ENCODE measurements at regions not wholly inside any gene's neighbourhood (a gene's known extent, or its start where the extent isn't known, plus 50 kb on each side); places are given as distances from the start of the nearest gene placed in this dataset.
"Not testable (repeated sequence)": the region's sequence is repeated elsewhere in the genome, so short reads cannot be mapped to it uniquely, and the experiment has no call there.

GRCh38 chr22:22057617-22058378 is 75.2 kb upstream of the TOP3B start:
- Histone ChIP-seq H3K4me1 (peaks cover 10% of the 10 kb centered on the region), H3K27ac (no peak overlapping the region), H3K9me3 (no peaks in the 10 kb centered on the region), H3K4me3 (no peak overlapping the region), H3K36me3 (ENCODE audit: low read depth, missing control alignments) (no peaks in the 10 kb centered on the region), H3K27me3 (no peaks in the 10 kb centered on the region)
- intact Hi-C loops (cut with DNase I; ENCODE audit: low total_unique reads), result no loop called here
- no peak for DNase-seq
- TF ChIP-seq CTCF (IDR thresholded peaks at IDR 0.05) (no peak), POLR2A (IDR thresholded peaks at IDR 0.05) (no peak)
- WGBS, 2 donors, result 92 to 98% methylated on average over 3 to 4 of the region's 5 CpGs

DNA sequence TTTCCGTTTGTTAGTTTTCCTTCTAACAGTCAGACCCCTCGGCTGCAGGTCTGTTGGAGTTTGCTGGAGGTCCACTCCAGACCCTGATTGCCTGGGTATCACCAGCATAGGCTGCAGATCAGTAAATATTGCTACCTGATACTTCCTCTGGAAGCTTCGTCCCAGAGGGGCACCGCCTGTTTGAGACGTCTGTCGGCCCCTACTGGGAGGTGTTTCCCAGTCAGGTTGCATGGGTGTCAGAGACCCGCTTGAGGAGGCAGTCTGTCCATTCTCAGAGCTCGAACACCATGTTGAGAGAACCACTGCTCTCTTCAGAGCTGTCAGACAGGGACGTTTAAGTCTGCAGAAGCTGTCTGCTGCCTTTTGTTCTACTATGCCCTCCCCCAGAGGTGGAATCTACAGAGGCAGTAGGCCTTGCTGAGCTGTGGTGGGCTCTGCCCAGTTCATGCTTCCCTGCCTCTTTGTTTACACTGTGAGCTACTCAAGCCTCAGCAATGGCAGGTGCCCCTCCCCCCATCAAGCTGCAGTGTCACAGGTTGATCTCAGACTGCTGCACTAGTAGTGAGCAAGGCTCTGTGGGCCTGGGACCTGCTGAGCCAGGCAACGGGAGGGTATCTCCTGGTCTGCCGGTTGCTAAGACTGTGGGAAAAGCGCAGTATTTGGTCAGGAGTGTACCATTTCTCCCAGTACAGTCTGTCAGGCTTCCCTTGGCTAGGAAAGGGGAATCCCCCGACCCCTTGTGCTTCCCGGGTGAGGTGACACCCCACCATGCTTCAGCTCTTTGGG is 74.4 kb upstream of the TOP3B start:
- H3K27me3 ChIP-seq; intact Hi-C loops (cut with DNase I; ENCODE audit: low total_unique reads); H3K36me3 ChIP-seq (ENCODE audit: low read depth, missing control alignments); H3K4me3 ChIP-seq; H3K9me3 ChIP-seq; DNase-seq; H3K27ac ChIP-seq: not testable (repeated sequence)
- H3K4me1 ChIP-seq, result peaks cover 10% of the 10 kb centered on the region
- 76 to 82% methylated on average over 14 of the region's 14 CpGs for WGBS, 2 donors

- intact Hi-C loops (cut with DNase I; ENCODE audit: low total_unique reads); H3K27ac ChIP-seq; H3K9me3 ChIP-seq; H3K4me1 ChIP-seq; DNase-seq; H3K36me3 ChIP-seq (ENCODE audit: low read depth, missing control alignments); H3K27me3 ChIP-seq; H3K4me3 ChIP-seq: not testable (repeated sequence)
- 82 to 86% methylated on average over 3 of the region's 3 CpGs for WGBS, 2 donors
Observed at GRCh38 chr22:22052548-22053139, 70.1 kb upstream of the TOP3B start.

DNA sequence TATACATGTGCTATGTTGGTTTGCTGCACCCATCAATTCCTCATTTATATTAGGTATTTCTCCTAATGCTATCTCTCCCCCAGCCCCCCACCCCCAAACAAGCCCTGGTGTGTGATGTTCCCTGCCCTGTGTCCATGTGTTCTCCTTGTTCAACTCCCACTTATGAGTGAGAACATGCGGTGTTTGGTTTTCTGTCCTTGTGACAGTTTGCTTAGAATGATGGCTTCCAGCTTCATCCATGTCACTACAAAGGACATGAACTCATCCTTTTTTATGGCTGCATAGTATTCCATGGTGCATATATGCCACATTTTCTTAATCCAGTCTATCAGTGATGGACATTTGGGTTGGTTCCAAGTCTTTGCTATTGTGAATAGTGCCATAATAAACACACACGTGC is 68.4 kb upstream of the TOP3B start:
- 47 to 50% methylated on average over 2 of the region's 2 CpGs for WGBS, 2 donors
- intact Hi-C loops (cut with DNase I; ENCODE audit: low total_unique reads), result not testable (repeated sequence)

DNA sequence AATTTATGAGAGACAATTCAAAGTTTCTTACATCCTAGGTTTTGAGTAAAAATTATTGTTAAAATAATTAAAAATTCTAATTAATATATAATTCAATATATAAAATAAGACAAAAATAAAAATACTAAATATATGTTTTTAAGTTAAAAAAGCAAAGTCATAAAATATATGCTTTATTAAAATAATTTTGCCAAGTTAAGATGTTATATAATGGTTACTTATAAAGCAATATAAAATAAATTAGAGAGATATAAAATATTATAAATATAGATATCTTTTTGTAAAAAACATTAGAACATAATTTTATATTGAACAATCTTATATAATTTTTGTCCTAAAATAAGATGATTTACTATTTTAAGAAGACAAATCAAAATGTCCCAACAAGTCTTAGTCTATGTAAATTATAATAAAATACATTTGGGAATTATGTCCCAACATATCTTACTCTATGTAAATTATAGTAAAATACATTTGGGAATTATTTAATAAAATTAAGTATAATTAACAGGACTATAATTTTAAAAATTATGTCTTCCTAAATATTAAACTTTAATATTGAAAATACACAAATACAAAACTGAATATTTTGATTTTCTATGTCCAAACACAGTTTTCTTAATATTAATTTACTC is 67.7 kb upstream of the TOP3B start:
- Histone ChIP-seq H3K27ac (no peak overlapping the region), H3K36me3 (ENCODE audit: low read depth, missing control alignments) (no peaks in the 10 kb centered on the region), H3K4me3 (no peak overlapping the region), H3K4me1 (no peaks in the 10 kb centered on the region), H3K9me3 (no peaks in the 10 kb centered on the region), H3K27me3 (no peaks in the 10 kb centered on the region)
- intact Hi-C loops (cut with DNase I; ENCODE audit: low total_unique reads), result no loop called here
- no peak for DNase-seq
- TF ChIP-seq CTCF (IDR thresholded peaks at IDR 0.05), result no peak
- TF ChIP-seq POLR2A (IDR thresholded peaks at IDR 0.05), result no peak

More for the DNA sequence above, 68.4 kb upstream of the TOP3B start:
- not testable (repeated sequence) for H3K27ac ChIP-seq; H3K36me3 ChIP-seq (ENCODE audit: low read depth, missing control alignments); H3K9me3 ChIP-seq; H3K27me3 ChIP-seq; DNase-seq; H3K4me3 ChIP-seq; H3K4me1 ChIP-seq

GRCh38 chr22:22049684-22050083 is 67.1 kb upstream of the TOP3B start:
- TF ChIP-seq POLR2A (IDR thresholded peaks at IDR 0.05) (no peak), CTCF (IDR thresholded peaks at IDR 0.05) (no peak)
- no peak for DNase-seq
- Histone ChIP-seq H3K4me1 (no peaks in the 10 kb centered on the region), H3K27ac (no peak overlapping the region), H3K36me3 (ENCODE audit: low read depth, missing control alignments) (no peaks in the 10 kb centered on the region), H3K27me3 (no peaks in the 10 kb centered on the region), H3K9me3 (no peaks in the 10 kb centered on the region), H3K4me3 (no peak overlapping the region)
- 45 to 50% methylated on average over 1 of the region's 1 CpG for WGBS, 2 donors
- intact Hi-C loops (cut with DNase I; ENCODE audit: low total_unique reads), result no loop called here

Data from testis (tissue), 2 donors.